Vagina (tissue), 2 donors: ENCODE measurements at regions not wholly inside any gene's neighbourhood (a gene's known extent, or its start where the extent isn't known, plus 50 kb on each side); places are given as distances from the start of the nearest gene placed in this dataset.

Experiments
- DNase-seq, 2 donors: peaks; one replicate each; pipeline ENCODE4 v3.0.0-alpha.2; 2017; ENCODE audit errors: extremely low spot score in 2 of 2
- H3K27ac ChIP-seq: fragments of 200-600 bp; sonication (generic); one replicate; pipeline ENCODE4 v1.5.1; 2019
- H3K27me3 ChIP-seq: fragments of 200-600 bp; sonication (generic); one replicate; pipeline ENCODE4 v1.5.1; 2019
- H3K36me3 ChIP-seq, 2 donors: fragments of 200-600 bp; sonication (generic); one replicate each; pipeline ENCODE4 v1.5.1; 2017 to 2019
- H3K4me1 ChIP-seq: fragments of 200-600 bp; sonication (generic); one replicate; pipeline ENCODE4 v1.5.1; 2019
- H3K4me3 ChIP-seq, 2 donors: fragments of 200-600 bp; sonication (generic); 1 replicate in 1 of 2; 2 replicates in 1 of 2; pipeline ENCODE4 v1.5.1; 2016 to 2019
- H3K9me3 ChIP-seq: fragments of 200-600 bp; sonication (generic); one replicate; pipeline ENCODE4 v1.5.1; 2019
- CTCF ChIP-seq, 3 experiments: fragments of 450-650 bp in 2 of 3; fragments of 200-600 bp in 1 of 3; sonication (generic) in 1 of 3; IDR thresholded peaks; one replicate each; pipeline ENCODE4 v1.5.1; 2017 to 2019; ENCODE audit warnings: antibody characterized with exemption in 3 of 3, mild to moderate bottlenecking in 2 of 3, moderate library complexity in 2 of 3
- POLR2A ChIP-seq, 2 donors: fragments of 450-650 bp; IDR thresholded peaks; one replicate each; pipeline ENCODE4 v1.6.1; 2017; ENCODE audit warnings: antibody characterized with exemption in 2 of 2, mild to moderate bottlenecking in 2 of 2, moderate library complexity in 2 of 2
- POLR2AphosphoS5 ChIP-seq, 2 donors: sonication (generic); formaldehyde crosslinking; IDR thresholded peaks; one replicate each; pipeline ENCODE4 v1.9.0; 2017; ENCODE audit warnings: antibody characterized with exemption in 2 of 2, mild to moderate bottlenecking in 2 of 2, low read depth in 1 of 2; ENCODE audit not compliant: insufficient read depth in 1 of 2
- intact Hi-C: fragments of 100-400 bp; cut with DNase I; formaldehyde crosslinking; loops from one replicate; pipeline ENCODE4 v1.15.1; 2023

GRCh38 chr3:94515983-94516382 lies 453.1 kb downstream of the NSUN3 start:
- H3K4me1 ChIP-seq, result no peaks in the 10 kb centered on the region
- TF ChIP-seq CTCF (IDR thresholded peaks at IDR 0.05) (no peak), POLR2AphosphoS5 (IDR thresholded peaks at IDR 0.05; ENCODE audit: insufficient read depth in 1 of 2, low read depth in 1 of 2) (no peak), POLR2A (IDR thresholded peaks at IDR 0.05) (no peak)
- H3K4me3 ChIP-seq, result no peak overlapping the region
- no peaks in the 10 kb centered on the region for H3K27me3 ChIP-seq
- no peak for DNase-seq
- intact Hi-C loops, result no loop called here
- no peaks in the 10 kb centered on the region for H3K36me3 ChIP-seq
- no peaks in the 10 kb centered on the region for H3K9me3 ChIP-seq
- H3K27ac ChIP-seq, result no peak overlapping the region

- Histone ChIP-seq H3K36me3 (no peaks in the 10 kb centered on the region), H3K4me1 (no peaks in the 10 kb centered on the region), H3K4me3 (no peak overlapping the region), H3K9me3 (no peaks in the 10 kb centered on the region), H3K27ac (no peak overlapping the region), H3K27me3 (no peaks in the 10 kb centered on the region)
- intact Hi-C loops, result no loop called here
- DNase-seq, result no peak
- no peak for TF ChIP-seq POLR2AphosphoS5 (IDR thresholded peaks at IDR 0.05; ENCODE audit: insufficient read depth in 1 of 2, low read depth in 1 of 2)
Measured at GRCh38 chr3:94520364-94520763, 457.5 kb downstream of the NSUN3 start.

GRCh38 chr3:94522488-94522887 lies 459.6 kb downstream of the NSUN3 start:
- intact Hi-C loops, result no loop called here
- no peaks in the 10 kb centered on the region for H3K36me3 ChIP-seq
- no peaks in the 10 kb centered on the region for H3K4me1 ChIP-seq
- TF ChIP-seq POLR2AphosphoS5 (IDR thresholded peaks at IDR 0.05; ENCODE audit: insufficient read depth in 1 of 2, low read depth in 1 of 2) (no peak), POLR2A (IDR thresholded peaks at IDR 0.05) (no peak), CTCF (IDR thresholded peaks at IDR 0.05) (no peak)
- no peaks in the 10 kb centered on the region for H3K9me3 ChIP-seq
- no peak for DNase-seq
- H3K27me3 ChIP-seq, result no peaks in the 10 kb centered on the region
- no peak overlapping the region for H3K4me3 ChIP-seq
- H3K27ac ChIP-seq, result no peak overlapping the region

- DNase-seq, result no peak
- Histone ChIP-seq H3K4me3 (no peak overlapping the region), H3K36me3 (no peaks in the 10 kb centered on the region), H3K27ac (no peak overlapping the region), H3K9me3 (no peaks in the 10 kb centered on the region), H3K4me1 (no peaks in the 10 kb centered on the region), H3K27me3 (no peaks in the 10 kb centered on the region)
- intact Hi-C loops, result no loop called here
- TF ChIP-seq POLR2A (IDR thresholded peaks at IDR 0.05), result no peak
- TF ChIP-seq POLR2AphosphoS5 (IDR thresholded peaks at IDR 0.05; ENCODE audit: insufficient read depth in 1 of 2, low read depth in 1 of 2), result no peak
- no peak for TF ChIP-seq CTCF (IDR thresholded peaks at IDR 0.05)
Measured at GRCh38 chr3:94524102-94524919, 461.4 kb downstream of the NSUN3 start.

GRCh38 chr3:94525043-94525442 lies 462.2 kb downstream of the NSUN3 start:
- intact Hi-C loops, result no loop called here

More at GRCh38 chr3:94525043-94525442, 462.2 kb downstream of the NSUN3 start:
- Histone ChIP-seq H3K27me3 (no peaks in the 10 kb centered on the region), H3K27ac (no peak overlapping the region), H3K36me3 (no peaks in the 10 kb centered on the region), H3K4me3 (no peak overlapping the region), H3K9me3 (no peaks in the 10 kb centered on the region), H3K4me1 (no peaks in the 10 kb centered on the region)
- DNase-seq, result no peak
- TF ChIP-seq POLR2AphosphoS5 (IDR thresholded peaks at IDR 0.05; ENCODE audit: insufficient read depth in 1 of 2, low read depth in 1 of 2) (no peak), POLR2A (IDR thresholded peaks at IDR 0.05) (no peak), CTCF (IDR thresholded peaks at IDR 0.05) (no peak)
